A673 (cell line): ENCODE measurements at regions not wholly inside any gene's neighbourhood (a gene's known extent, or its start where the extent isn't known, plus 50 kb on each side); places are given as distances from the start of the nearest gene placed in this dataset.
A peak's percentile ranks its signal among the peaks of the same experiment; 100 is the strongest.

Experiments
- BruUV-seq: library from RNA; stranded (reverse); fragments of 400-500 nt; replicated peaks from 2 replicates; lab custom pipeline; 2021; lab: Mats Ljungman, UMichigan
- CTCF ChIA-PET: fragments of 300-600 bp; sonication (Branson Sonifier 250); formaldehyde crosslinking; loops from one replicate; lab custom pipeline; 2022; ENCODE audit warnings: antibody characterized with exemption; lab: Charles Lee
- POLR2A ChIA-PET: fragments of 300-600 bp; sonication (Branson Sonifier 250); formaldehyde crosslinking; loops from one replicate; lab custom pipeline; 2022; ENCODE audit warnings: antibody characterized with exemption; ENCODE audit not compliant: low non-redundant PET; lab: Charles Lee
- DNase-seq: peaks from one replicate; pipeline ENCODE4 v3.0.0-alpha.2; 2015; ENCODE audit warnings: low spot score
- H3K27ac ChIP-seq: fragments of 200-600 bp; sonication (generic); 2 replicates; pipeline ENCODE4 v1.5.1; 2016; ENCODE audit warnings: mixed run types, low read depth, mild to moderate bottlenecking, mixed read lengths, antibody characterized with exemption, low read length; ENCODE audit not compliant: poor library complexity, severe bottlenecking
- H3K27me3 ChIP-seq: fragments of 200-600 bp; sonication (generic); replicated peaks from 2 replicates; pipeline ENCODE4 v1.6.1; 2017; ENCODE audit warnings: mixed run types, low read depth, mild to moderate bottlenecking, mixed read lengths, antibody characterized with exemption, low read length; ENCODE audit not compliant: insufficient read depth, poor library complexity
- H3K36me3 ChIP-seq: fragments of 200-600 bp; sonication (generic); 2 replicates; pipeline ENCODE4 v1.6.1; 2016; ENCODE audit warnings: mixed run types, mild to moderate bottlenecking, mixed read lengths, antibody characterized with exemption, low read length; ENCODE audit not compliant: insufficient read depth, poor library complexity, severe bottlenecking
- H3K4me1 ChIP-seq: fragments of 200-600 bp; sonication (generic); 2 replicates; pipeline ENCODE4 v1.6.1; 2017; ENCODE audit warnings: mixed run types, mild to moderate bottlenecking, mixed read lengths, antibody characterized with exemption, low read length; ENCODE audit not compliant: insufficient read depth, poor library complexity, severe bottlenecking
- H3K4me3 ChIP-seq: fragments of 200-600 bp; sonication (generic); 2 replicates; pipeline ENCODE4 v1.5.1; 2016; ENCODE audit warnings: low read depth, mixed run types, mild to moderate bottlenecking, mixed read lengths, low read length; ENCODE audit not compliant: poor library complexity, severe bottlenecking
- H3K9me3 ChIP-seq: fragments of 200-600 bp; sonication (generic); 2 replicates; pipeline ENCODE4 v1.6.1; 2016; ENCODE audit warnings: mixed run types, low read depth, mild to moderate bottlenecking, mixed read lengths, antibody characterized with exemption, low read length; ENCODE audit not compliant: poor library complexity, severe bottlenecking
- CTCF ChIP-seq: fragments of 300-800, 200-600 bp; sonication (generic); conservative IDR thresholded peaks from 2 replicates; pipeline ENCODE4 v1.5.1; 2017; ENCODE audit warnings: low read depth, mild to moderate bottlenecking, antibody characterized with exemption, low read length, moderate library complexity, mixed read lengths
- EZH2 ChIP-seq: fragments of 200-600 bp; sonication (generic); IDR thresholded peaks from 2 replicates; pipeline ENCODE4 v1.6.1; 2017; ENCODE audit warnings: borderline replicate concordance, low read depth, mild to moderate bottlenecking, mixed read lengths, antibody characterized with exemption, low read length; ENCODE audit not compliant: poor library complexity, severe bottlenecking
- intact Hi-C: fragments of 100-400 bp; cut with micrococcal nuclease; formaldehyde crosslinking; loops from one replicate; pipeline ENCODE4 v1.10.0; 2022; ENCODE audit not compliant: unreplicated experiment

GRCh38 chr12:78759367-78759766 lies 105.2 kb upstream of the SYT1 start:
- H3K27ac ChIP-seq, result no peak overlapping the region

GRCh38 chr12:78760906-78761305 lies 103.7 kb upstream of the SYT1 start:
- intact Hi-C loops, result no loop called here
- DNase-seq, result no peak
- TF ChIP-seq EZH2, result no peak
- TF ChIP-seq CTCF, result no peak
- Histone ChIP-seq H3K4me1 (no peaks in the 10 kb centered on the region), H3K27me3 (no peaks in the 10 kb centered on the region), H3K9me3 (no peaks in the 10 kb centered on the region), H3K4me3 (no peak overlapping the region), H3K27ac (no peak overlapping the region), H3K36me3 (no peaks in the 10 kb centered on the region)
- POLR2A ChIA-PET, result no interaction called here
- CTCF ChIA-PET, result no interaction called here
- BruUV-seq, result no TSS peak

More at GRCh38 chr12:78759367-78759766, 105.2 kb upstream of the SYT1 start:
- TF ChIP-seq CTCF, result no peak
- no peak for TF ChIP-seq EZH2
- intact Hi-C loops, result no loop called here
- no TSS peak for BruUV-seq
- no peaks in the 10 kb centered on the region for H3K27me3 ChIP-seq
- no peaks in the 10 kb centered on the region for H3K9me3 ChIP-seq
- peak; percentile 29 for DNase-seq
- no peak overlapping the region for H3K4me3 ChIP-seq
- H3K4me1 ChIP-seq, result no peaks in the 10 kb centered on the region
- CTCF ChIA-PET, result no interaction called here
- POLR2A ChIA-PET, result no interaction called here
- H3K36me3 ChIP-seq, result no peaks in the 10 kb centered on the region

- Histone ChIP-seq H3K36me3 (no peaks in the 10 kb centered on the region), H3K9me3 (no peaks in the 10 kb centered on the region), H3K27me3 (no peaks in the 10 kb centered on the region), H3K4me3 (no peak overlapping the region), H3K27ac (no peak overlapping the region), H3K4me1 (no peaks in the 10 kb centered on the region)
- CTCF ChIA-PET, result interaction anchor here (0.6 kb wide), 1 partner anchor 46 kb away, joined by 3 read pairs; no protein-coding TSS in a partner anchor
- POLR2A ChIA-PET, result no interaction called here
- no TSS peak for BruUV-seq
- no peak for DNase-seq
- TF ChIP-seq CTCF (no peak), EZH2 (no peak)
- intact Hi-C loops, result no loop called here
These were observed 99.7 kb upstream of the SYT1 start for GRCh38 chr12:78764913-78765312.
